SIG-M5 treated with dmso at 0.1 percent for 504 hours (cell line): ENCODE measurements at regions not wholly inside any gene's neighbourhood (a gene's known extent, or its start where the extent isn't known, plus 50 kb on each side); places are given as distances from the start of the nearest gene placed in this dataset.

Experiments
- DNase-seq: peaks from one replicate; lab custom pipeline; 2025; ENCODE audit not compliant: unreplicated experiment; lab: John Stamatoyannopoulos, UW

DNA sequence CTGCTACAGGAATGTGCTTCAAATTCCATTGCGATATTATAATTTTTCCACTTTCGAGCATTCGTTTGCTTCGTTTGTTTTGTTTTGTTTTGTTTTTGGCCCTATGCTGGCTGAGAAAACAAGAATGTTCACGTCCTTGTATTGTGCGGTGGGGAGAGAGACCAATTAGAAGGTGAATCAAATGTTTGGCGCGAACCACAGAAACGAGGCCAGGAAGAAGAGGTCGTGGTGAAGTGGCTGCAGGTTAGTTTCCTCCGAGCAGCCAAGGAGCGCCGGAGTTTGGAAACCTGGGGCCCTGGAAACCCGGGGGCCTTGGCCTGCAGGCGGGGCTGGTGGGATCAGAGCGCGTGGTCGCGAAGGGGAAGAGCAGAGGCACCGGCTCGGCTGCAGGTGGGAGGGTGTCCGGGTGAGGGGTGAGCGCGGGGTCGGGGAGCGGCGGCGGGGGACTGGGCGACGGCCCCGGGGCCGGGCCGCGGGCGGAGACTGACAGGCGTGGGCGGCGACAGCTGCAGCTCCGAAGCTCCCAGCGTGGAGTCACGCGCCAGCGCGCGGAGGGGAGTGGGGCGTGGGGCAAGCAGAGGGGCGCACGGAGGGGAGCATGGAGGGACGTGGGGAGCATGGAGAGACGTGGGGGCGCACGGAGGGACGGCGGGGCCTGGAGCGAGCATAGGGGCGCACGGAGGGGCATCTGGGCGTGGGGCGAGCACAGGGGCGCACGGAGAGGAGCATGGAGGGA, 141.5 kb upstream of the PDE10A start:
- DNase-seq: no peak

DNA sequence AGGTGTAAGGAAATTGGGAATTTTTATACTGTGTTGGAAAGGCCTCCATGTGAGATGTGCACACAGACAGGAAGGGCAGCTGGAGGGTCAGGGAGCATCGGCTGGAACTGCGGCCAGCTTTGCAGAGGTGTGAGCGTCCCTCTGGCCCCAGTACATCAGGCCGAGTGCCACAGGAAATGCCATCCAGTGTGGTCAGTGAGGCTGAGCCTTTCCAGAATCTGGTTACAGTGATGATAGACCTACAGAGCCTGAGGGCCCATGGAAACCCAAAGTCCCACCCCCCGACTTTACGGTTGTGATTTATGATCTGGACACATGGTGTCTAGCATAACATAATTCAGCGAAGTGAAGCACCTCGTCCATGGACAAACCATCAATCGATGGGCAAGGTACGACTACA, 137.3 kb upstream of the PDE10A start:
- DNase-seq: no peak

DNA sequence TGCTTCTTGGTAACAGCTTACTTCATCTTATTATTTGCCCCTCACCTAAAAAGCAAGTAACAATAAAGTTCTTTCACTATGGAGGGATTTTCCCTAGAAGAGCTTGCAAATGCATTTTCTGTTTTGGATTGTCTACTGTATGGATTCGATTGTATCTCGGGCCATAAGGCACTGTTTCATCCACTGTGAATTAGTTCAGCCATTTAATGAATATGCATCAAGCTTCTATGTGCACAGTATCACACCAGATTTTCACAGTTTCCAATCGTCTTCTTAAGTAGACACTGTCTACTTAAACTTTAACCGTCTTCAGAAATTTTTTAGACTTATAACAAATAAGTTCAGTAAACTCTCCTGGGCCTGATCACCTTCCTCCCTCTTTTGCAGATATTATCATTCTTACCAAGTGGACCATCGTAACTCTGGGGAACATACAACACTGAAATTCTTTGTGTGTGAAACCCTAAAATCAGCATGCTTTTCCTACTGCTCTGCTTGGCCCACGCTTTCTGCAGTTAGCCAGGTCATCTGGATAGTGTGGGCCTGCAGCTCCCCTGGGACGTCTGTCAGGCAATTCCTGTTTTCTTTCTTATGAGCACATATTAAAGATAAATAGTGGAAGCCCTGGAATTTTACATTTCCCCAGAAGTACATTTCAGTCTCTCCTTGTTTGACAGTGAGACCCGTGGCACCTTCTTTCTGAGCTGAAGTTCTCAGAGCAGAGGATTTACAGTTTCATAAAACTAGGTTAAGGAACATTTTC, 136.5 kb upstream of the PDE10A start:
- no peak for DNase-seq

DNA sequence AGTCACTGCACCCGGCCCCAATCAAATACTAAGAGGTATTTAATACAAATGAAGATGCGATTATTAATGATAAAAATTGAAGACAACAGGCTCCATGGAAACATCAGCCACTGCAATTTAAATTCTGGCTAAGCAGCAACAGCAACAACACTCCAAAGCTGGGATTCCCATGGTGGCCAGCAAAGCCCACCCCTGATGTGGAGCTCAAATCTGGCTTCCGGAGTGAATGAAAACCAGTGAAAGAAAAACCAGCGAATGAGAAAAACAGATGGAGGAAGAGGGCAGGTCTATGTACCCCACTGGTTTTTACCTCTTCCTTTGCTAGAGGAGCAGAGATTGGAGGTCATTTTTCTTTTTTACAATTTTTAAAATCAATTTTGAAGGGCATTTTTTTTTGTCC, 135.9 kb upstream of the PDE10A start:
- DNase-seq: no peak

DNA sequence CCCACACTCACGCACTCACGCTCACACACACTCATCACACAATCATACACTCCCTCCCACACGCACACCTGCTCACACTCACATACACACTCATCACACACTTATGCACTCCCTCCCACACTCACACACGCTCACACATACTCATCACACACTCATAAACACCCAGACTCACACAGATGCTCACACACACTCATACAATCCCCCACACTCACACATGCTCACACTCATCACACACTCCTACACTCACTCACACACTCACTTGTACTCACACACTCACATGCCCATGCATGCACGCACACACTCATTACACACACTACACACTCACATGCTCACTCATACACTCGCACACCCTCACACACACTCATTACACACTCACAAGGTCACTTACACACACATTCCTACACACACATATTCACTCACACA, 131.1 kb upstream of the PDE10A start:
- no peak for DNase-seq

DNA sequence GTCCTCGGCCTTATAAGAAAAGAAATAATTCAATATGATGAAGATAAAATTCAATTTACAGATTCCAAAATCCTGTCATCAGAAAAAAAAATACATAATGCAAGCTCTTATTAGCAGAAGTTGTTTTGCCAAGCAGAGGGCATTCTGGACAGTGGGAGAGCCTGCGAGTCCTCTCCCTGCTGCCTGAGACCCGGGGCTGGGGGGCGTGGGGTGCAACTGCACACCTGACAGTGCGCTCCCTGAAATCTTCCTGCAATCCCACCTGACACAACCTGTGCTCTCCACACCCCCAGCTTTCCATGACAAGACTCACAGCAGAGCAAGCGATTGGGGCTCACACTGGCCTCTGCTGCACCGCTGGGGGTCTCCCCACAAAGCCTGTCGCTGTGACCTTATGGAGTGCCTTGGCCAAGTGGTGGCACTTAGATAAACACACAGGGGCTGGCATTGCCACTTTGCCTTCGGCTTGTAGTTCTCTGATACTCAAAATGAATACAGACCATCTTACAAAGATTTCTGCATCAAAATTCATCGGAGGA, 130.3 kb upstream of the PDE10A start:
- no peak for DNase-seq

DNA sequence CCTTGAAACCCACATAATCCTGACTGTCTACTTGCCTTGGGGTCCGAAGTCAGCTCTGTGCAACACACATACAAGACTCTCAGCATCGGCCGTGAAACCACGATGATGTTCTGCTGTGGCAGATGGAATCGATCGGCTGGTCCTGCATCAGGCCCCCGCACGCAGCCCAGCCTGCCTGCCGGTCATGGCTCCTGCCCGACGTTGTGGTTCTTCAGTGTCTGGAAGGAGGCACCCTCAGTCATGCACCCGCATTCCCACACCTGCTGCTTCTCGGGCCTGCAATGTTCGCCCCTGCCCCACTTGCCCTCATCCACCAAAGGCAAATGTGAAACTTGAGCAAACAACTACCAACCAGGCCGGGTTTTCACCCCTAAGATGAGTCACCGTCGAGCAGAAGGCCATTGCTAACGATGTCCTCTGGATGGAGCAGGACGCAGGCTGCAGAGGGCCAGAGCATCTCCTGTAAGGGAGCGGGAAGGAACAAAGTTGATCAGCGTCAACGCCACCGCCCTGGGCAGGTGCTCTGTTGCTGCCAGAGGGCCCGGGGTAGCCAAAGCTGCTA, 128.9 kb upstream of the PDE10A start:
- no peak for DNase-seq

DNA sequence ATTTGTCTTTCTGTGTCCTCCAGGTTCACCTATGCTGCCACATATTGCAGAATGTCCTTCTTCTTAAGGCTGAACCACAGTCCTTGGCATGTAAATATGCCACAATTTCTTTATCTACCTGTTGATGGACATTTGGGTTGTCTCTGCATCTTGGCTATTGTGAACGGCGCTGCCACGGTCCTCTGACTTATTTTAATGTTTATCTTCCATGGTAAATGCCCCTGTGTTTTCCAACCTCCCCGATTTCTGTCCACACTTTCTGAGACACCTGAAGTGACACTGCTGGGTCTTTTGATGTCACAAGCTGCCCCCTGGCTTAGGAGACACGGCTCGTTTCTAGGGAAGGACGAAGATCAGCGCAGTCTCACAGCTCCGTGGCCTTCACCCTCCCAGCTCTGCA, 128.3 kb upstream of the PDE10A start:
- DNase-seq: no peak

DNA sequence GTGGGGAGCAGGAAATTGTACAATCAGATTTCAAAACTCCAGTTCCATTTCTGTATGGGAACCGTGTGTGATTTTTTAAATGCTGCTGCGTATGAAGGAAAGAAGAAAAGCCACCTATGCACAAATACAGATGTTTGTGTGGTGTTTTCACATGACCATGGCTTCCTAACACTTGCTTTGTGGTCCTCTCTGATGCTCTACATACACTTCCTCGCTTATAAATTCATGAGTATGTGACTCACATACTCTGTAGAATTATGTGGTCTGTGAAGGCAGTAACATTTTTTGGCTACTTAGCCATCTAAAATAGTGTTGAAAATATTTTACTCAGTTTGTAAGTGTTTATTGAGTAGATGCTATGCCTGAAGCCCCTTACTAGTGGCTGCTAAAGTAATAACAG, 119.8 kb upstream of the PDE10A start:
- no peak for DNase-seq

DNA sequence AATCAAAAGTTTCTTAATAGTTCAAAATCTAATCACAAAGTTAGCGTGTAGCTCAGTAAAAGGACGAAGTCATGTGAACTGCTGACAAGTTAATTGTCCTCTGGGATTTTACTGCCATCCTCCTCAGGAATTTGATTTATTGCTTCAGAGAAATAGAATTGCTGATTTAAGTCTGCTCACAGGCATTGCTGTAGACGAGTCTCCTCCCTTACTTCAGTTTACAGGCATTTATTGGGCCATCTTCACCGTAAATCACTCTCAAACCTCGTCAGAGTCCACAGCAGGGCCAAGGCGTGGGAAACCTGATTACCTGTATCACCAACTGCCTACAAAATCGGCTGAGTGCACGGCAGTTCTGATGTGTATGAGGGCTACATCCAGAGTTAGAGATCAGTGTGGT, 119.1 kb upstream of the PDE10A start:
- no peak for DNase-seq

DNA sequence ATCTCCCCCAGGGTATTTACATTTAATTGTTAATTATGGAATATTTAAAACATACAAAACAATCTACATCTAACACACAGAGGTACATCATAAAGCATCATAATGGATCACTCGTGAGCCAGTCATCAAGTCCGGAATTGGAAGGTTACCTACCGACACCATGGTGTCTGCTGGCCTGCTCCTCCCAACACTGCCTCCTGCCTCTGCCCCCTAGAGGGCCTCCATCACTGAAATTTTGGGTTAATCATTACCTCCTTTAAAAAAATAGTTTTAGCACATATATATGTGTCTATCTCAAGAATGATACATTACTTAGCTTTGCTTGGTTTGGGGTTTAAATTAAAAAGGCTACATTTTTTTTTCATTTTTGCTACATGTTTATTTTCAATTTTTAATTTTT, 114.6 kb upstream of the PDE10A start:
- no peak for DNase-seq

DNA sequence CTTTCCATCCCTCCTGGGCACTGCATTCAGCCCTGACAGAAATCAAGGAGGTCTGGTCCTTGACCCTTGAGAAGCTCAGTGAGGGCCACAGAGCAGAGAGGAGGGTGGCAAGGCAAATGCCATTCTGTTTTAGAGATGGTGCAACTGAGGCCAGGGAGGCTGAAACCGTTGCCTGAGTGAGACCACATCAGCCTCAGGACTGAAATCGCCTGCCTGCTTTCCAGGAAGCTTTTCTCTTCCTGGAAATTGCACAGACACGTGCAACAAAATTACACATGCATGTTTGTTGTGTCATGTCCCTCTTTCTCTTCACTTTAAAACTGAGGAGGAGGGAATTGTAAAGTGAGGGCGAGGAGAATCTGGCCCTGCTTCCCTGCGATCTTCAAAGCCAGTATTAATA, 113.7 kb upstream of the PDE10A start:
- no peak for DNase-seq

DNA sequence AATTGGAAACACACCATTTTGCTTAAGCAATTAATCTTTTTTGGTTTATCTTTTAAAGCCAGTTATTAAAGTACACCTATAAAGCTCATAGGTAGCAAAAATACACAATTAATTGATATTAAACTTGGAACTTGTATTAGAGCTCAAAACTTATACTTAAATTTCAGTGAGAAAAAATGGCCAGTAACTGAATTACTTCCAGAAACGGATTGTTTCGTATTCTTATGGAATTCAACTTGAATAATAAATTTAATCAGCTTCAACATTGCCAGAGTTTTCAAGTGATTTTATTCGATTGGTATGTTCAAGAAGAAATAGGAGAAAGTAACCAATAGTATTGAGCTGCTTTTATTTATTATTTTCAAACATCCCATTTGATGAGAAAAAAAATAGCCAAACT, 112.7 kb upstream of the PDE10A start:
- DNase-seq: no peak

DNA sequence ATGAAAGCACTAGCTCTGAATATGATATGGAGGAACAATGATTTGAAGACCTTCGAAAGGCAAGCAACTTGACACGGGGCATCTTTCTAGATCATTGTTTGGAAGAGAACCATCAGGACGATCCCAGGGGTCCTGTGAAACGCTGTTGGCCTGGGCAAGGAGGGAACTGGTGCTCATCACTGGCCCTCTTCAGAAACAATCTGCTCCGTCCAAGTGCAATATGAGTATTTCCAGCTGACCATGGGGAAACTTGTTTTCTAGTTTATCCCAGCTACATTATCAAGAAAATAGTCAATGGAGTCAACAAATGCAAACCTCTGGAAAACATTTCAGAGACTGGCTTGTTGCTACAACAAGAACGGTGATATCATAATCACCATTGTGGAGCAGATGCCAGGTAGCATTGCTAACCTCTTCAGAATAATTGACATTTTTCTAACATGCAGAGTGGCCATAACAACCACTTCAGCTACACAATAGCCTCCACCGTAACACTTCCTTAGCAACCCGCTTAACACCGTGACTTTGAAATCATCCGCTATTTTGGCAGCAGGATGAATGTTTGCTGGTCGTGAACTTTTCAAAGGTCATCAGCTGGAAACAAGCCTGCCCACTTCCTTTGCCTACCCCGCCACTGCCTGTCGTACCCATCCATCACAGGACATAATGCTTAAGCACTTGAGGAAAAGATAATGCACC, 112.0 kb upstream of the PDE10A start:
- DNase-seq: no peak

DNA sequence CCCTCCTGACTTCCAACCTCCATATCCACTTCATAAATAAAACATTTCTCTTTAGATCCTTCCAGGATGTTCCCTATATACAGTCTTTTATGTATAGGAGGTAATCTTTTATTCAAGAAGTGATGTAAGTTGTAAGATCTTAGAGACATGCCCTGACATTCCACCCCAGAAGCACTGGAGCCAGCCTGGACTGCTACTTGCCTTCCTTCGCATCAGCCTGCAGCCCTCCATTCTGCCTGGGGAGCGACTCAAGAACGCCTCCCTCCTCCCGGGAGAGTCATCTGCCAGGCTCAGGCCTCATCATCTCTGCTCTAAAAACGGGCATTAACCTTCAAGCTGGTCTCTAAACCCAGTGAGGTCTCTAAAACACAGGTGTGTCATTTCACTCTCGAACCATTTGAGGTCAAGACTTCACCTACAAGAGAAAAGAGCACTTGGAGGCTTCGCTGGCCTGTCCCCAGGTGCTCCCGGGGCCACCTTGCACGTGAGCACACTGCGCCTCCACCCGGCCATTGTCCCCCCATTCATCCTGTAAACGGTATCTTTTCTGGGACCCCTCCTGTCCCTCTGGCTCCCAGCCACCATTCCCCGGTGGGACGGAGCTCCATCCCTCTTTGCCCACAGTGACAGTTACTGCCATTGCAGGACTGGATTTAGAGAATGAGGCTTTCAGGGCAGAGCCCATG, 107.5 kb upstream of the PDE10A start:
- DNase-seq: no peak

DNA sequence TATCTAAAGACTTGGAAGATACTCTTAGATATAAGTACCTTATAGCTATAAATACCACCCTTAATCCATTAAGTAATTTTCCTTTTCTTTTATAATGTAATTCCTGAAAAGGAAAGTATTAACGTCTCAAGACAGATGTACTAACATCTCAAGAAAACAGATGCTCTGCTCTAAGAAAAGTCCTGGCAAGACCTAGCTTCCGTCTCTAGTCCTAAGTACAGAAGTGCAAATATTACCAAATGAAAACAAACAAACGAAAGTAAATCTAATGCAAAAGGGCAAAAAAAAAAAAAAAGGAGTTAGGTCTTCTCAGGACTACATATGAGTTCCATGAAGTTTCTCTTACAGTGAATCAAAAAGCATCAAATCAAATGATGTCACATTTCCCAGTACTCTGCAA, 106.8 kb upstream of the PDE10A start:
- no peak for DNase-seq

DNA sequence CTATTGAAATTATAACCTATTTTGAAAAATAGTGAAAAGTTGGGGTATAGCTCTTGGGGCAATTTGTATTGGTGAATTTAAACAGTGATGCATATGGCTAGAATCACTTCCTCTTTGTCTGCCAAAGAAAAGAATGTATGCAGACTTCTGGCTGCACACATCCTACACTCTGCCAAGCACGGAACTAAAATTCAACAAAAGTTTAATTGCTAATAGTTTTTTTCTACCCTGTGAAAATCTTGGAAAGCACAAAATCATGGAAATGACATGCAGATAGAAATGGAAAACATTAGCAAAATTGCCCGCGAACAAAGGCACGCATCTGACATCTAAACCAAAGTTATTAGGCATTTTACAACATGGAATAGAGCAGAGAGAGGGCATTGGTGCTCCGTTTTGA, 106.4 kb upstream of the PDE10A start:
- DNase-seq: no peak

DNA sequence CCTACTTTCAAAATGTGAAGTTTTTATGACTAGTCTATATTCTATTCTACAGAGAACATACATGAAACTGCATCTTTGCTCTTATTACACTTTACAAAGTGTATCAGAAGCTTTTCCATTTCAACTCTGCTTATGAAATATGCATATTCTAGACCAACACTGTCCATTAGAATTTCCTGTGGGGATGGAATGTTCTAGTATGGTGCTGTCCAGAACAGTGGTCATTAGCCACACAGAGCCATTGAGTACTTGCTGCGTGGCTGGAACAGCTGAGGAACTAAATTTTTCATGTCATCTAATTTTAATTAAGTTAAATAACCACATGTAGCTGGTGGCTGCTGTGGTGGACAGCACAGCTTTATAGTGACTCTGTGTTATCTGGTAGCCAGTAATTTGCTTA, 105.9 kb upstream of the PDE10A start:
- DNase-seq: no peak

DNA sequence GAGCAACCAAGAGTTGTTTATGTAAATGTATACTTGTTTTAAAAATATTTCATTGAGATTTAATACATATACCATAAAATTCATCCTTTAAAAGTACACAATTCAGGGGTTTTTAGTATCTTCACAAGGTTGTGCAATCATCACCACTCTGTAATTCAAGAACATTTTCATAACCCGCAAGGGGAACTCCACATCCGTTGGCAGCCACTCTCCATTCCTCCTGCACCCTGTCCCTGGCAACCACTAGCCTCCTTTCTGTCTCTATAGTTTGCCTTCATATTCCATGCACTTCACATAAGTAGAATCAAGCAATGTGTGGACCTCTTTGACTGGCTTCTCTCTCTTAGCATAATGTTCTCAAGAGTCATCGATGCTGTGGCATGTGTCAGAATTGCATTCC, 104.2 kb upstream of the PDE10A start:
- no peak for DNase-seq

DNA sequence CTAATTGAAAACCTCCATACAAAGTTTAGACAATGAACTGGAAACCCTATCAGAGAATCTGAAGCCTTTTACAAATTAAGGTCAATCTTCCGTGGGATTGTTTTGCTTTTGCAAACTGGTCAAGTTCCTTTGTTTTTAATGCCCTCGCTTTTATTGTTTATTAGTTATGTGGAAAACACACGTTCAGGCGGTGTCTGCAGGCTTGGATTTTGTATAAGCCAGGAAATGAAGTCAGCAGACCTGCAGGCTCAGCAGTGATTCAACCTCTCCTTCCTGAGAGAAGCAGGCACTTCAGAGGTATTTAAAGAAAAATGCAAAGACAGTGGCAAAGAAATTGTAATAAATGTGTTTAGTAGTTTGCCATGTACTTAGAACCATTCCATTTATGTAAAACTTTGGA, 103.4 kb upstream of the PDE10A start:
- no peak for DNase-seq

DNA sequence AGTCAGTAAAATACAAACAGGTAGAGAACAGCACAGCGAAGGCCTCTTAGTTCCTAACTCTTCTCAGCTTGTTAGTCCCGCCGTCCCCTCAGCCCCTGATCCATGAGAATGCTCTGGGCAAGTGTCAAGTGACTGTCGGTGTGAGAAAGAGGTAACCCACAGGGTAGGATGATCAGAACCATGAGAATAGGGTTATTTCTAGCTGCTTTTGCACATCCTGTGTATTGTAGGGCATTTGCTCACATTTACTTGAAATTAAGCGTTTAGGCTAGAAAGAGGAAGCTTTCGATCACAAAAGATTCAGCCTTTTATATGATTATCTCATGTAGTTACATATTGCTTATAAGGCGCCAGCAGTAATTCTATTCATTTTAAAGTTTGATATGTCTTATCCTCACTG, 103.0 kb upstream of the PDE10A start:
- DNase-seq: no peak
